ENCODE measurements at regions not wholly inside any gene's neighbourhood (a gene's known extent, or its start where the extent isn't known, plus 50 kb on each side); places are given as distances from the start of the nearest gene placed in this dataset.

DNA sequence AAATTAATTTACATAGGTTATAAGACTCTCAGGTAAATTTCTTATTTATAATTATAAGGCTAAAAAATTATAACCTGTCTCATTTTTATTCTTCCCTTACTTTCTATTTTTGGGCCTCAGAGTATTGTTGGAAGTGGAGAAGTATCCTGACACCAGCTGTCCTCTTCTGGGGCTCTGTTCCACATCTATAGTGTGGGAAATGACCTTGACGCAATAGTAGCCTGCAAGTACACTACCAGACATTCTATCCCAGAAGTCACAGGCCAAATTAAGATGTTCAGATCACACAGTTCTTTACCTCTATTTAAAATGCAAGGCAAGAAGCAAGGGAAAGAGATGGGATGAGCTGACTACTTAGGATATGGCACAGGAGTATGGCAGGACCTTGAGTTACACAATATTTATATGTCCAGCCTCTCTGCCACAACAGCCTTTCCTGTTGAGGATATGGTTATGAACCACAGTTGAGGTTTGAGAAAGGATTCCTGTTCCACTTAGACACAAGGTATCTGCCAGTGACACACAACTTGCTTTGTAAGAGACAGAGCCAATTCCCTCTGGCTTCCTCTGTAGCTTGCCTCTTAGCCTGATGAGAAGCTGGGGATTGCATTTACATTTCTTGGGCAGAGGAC is 158.0 kb upstream of the IL12A start:
- intact Hi-C loops (cut with micrococcal nuclease) = no loop called here

DNA sequence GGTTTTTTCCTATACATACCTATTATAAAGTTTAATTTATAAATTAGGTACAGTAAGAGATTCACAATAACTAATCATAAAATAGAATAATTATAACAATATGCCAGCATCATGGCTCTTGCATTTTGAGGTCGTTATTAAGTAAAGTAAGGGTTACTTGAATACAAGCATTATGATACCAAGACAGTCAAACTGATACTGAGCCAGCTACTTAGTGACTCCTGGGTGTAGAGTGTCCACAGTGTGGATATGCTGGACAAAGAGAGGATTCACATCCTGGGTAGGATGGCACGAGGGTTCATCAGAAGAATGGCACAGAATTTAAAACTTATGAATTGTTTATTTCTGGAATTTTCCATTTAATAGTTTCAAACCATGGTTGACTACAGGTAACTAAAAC is 157.2 kb upstream of the IL12A start:
- intact Hi-C loops (cut with micrococcal nuclease) = no loop called here

DNA sequence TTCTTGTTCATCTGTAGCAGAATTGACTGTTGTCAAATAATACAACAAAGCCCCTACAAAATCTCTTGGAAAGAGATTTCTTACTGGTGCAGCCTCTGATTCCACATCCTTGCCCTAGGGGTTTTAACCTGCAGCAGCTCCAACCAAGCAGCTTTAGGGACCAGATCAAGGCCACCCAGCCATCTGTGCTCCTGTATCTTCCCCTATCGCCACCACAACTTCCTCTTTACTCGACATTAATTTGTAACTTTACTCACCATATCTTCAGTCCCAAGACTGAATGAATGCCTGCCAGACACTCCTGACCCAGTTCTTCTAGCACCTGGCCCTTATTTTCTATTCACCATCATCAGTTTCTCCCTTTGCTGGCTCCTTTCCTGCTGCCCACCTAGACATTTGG is 156.6 kb upstream of the IL12A start:
- intact Hi-C loops (cut with micrococcal nuclease) = no loop called here

- intact Hi-C loops (cut with micrococcal nuclease) = no loop called here
Measured at GRCh38 chr3:159835126-159835525, 153.5 kb upstream of the IL12A start.

DNA sequence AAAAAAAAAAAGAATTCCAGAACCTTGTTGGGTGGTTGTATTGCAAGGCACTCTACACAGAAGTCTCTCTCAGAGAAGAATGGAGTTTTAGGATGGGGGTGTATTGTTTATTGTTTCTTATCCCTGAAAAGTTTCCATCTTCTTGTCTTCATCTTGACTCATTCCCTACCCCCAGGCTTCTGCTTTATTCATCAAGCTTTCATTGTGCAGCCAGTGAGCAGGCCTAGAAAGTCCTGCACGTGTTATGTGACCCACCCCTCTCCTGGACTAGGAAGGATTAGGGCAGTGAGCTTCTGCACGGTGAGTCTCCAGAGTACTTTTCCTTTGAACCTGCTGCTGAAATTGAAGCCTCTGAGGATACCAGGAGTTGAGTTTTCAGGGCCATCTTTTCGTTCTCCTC is 150.9 kb upstream of the IL12A start:
- intact Hi-C loops (cut with micrococcal nuclease) = no loop called here

GRCh38 chr3:159838938-159839337 is 149.7 kb upstream of the IL12A start:
- intact Hi-C loops (cut with micrococcal nuclease) = no loop called here

DNA sequence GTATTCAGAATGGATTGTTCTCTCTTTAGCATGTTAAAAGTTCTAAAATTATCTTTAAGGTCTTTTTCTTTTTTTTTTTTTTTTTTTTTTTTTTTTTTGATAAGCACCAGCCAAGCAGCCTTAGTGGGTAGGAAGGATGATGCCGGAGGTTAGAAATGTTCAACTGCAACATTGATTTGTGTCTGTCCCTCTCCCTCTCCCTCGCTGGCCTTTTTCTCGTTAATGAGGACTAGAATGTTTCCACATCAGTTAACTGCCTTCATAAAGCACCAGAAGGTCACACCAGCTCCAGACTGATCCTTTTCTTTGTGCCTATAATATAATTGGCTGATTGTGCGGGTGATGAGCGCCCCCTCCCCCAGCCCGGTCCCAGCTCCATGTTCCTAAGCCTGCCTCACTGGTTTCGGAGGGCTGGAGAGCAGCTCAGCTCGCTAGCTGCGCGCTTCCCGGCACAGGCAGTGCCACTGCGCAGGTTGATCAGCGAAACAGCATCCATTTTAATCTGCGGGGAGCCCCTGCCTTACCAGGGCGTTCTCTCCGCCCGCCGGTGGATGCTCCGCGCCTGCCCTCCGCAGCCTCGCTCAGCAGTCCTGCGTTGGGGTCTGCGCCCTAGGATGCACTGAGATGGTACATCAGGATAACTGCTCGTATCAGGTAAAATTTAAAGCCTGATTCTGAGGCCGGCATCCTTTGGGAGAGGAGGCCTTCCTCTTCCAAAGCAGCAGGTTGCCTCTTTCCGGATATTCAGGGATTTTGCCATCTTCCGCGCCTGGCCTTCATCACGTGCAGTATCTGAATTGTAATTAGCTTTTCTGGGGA is 148.9 kb upstream of the IL12A start, which contains the start of gene SCHIP1:
Gene SCHIP1 (plus strand): TSS at position 301 of the 819 bp plus-strand sequence.
- intact Hi-C loops (cut with micrococcal nuclease) = no loop called here

DNA sequence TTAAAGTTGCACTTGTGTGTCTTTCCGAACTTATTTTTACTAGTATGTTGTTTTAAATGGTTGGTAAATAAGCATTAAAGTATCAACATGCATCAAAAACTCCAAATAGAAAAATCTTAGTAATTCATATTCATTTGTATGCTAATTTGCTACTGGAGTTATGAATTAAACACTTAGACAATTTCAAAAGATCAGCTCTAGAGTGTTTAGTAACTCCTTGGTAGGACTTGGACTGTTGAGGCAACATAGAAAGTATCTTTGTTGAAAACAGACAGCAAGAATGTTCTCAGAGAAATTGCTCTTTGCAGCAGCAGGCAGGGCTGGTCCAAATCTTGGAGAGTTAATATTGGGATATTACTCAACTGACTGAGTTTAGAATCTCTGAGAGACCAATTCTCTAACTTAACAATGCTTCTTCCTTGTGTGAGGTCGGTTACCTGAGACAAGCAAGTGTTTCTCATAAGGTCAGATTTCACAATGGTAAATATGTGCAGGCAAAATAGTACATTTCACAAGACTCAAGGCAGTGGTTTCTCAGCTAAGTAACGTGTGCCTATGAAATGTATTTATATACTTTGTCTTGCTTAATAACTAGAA is 147.8 kb upstream of the IL12A start:
- intact Hi-C loops (cut with micrococcal nuclease) = no loop called here

DNA sequence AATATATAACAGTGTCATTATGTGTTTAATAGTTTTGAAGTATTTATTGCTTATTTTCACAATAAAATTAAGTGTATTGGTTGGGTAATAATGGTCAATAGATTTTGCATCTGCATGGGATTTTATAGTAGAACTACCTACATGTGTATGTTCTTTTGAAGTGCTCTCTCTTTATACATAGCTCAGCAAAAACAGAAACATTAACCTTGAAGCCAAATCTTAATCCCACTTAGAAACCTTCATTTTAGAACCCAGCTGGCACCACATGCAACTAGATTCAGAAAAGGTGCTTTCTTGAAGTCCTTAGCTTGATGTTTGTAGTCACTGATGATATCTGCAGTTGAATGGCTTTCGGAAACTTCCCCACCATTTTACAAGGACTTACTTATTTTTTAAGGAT is 146.9 kb upstream of the IL12A start:
- intact Hi-C loops (cut with micrococcal nuclease) = no loop called here

- intact Hi-C loops (cut with micrococcal nuclease) = no loop called here
Measured at GRCh38 chr3:159843840-159844730, 144.6 kb upstream of the IL12A start.

DNA sequence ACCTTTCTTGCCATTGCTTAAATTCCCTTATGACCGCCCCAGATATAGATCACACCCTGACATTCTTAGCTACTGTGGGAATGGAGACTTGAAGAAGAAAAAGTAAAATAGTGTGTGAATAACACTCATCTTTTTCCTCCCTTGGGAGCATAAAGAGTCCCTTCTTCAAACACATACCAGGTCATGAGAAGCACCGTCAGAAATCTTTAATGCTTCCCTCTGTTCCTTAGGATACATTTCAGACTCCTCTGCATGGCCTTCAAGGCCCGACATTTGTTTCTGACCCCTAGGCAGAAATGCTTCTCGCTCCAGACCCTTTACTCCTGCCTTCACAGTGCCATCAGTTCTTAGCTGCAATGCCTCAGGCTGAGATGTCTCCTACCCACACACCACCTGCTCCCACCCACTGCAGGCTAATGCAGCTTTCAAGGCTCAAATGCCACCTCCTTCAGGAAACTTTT is 143.8 kb upstream of the IL12A start:
- intact Hi-C loops (cut with micrococcal nuclease) = no loop called here

DNA sequence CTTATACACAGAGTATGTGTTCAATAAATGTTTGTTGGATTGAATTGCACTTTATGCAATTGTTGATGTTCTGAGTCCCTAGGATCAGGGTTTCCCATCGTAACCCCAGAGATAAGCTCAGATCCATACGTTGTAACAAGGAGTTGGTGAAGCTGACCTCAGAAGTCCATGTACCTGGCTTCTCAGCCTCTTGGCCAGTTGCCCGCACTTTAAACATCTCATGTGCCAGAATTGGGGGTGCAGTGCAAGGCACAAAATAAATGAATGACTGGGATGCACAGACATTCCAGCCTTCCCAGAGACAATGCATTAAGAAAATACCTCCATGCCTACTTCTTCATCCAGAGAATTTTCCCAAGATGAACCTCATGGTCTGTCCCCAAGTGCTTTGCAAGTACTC is 142.9 kb upstream of the IL12A start:
- intact Hi-C loops (cut with micrococcal nuclease) = no loop called here

GRCh38 chr3:159846255-159846654 is 142.4 kb upstream of the IL12A start:
- intact Hi-C loops (cut with micrococcal nuclease) = no loop called here

DNA sequence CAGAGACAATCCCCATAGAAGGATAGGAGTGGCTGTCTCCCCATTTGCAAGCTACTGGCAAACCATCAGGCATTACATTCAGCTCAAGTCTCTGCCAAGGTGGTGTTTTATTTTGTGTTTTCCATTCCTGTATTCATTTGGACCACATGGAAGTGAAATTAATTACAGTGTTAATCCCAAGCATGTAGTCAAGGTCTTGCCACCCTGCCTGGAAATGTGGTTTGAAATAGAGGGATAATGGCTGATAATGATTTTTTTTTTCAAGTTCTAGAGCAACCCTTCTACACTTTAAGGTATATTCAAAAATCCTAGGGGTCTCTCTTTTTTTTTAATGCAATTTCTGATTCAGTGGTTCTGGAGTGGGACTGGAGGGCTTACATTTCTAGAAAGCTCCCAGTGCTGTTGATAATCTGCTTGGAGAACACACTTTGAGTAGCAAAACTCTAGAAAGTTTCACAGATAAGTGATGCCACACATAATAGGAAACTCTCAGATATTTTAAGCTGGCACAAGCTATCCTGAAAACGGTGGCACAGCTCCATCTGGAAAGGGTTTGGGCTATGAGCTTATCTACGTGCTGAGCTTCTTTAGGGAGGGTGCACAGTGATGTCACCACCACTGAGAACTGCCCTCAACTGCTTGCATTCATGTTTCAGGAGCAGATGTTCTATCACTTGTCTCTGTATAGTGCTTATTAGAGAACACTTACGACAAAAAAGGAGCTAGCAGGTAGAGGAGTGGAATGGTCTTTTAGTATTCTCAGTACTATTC is 140.1 kb upstream of the IL12A start:
- intact Hi-C loops (cut with micrococcal nuclease) = no loop called here

DNA sequence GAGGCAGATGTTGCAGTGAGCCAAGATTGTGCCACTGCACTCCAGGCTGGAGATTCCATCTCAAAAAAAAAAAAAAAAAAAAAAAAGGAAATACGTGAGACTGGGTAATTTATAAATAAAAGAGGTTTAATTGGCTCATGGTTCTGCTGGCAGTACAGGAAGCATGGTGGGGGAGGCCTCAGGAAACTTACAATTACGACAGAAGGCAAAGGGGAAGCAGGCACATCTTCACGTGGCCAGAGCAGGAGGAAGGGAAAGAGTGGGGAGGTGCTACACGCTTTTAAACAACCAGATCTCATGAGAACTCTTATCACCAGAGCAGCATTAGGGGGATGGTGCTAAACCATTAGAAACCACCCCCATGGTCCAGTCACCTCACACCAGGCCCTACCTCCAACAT is 138.2 kb upstream of the IL12A start:
- intact Hi-C loops (cut with micrococcal nuclease) = no loop called here

GRCh38 chr3:159852266-159852665 is 136.4 kb upstream of the IL12A start:
- intact Hi-C loops (cut with micrococcal nuclease) = no loop called here

- intact Hi-C loops (cut with micrococcal nuclease) = no loop called here
Measured at GRCh38 chr3:159852821-159853505, 135.7 kb upstream of the IL12A start.

GRCh38 chr3:159853506-159853864 is 135.2 kb upstream of the IL12A start:
- intact Hi-C loops (cut with micrococcal nuclease) = no loop called here

DNA sequence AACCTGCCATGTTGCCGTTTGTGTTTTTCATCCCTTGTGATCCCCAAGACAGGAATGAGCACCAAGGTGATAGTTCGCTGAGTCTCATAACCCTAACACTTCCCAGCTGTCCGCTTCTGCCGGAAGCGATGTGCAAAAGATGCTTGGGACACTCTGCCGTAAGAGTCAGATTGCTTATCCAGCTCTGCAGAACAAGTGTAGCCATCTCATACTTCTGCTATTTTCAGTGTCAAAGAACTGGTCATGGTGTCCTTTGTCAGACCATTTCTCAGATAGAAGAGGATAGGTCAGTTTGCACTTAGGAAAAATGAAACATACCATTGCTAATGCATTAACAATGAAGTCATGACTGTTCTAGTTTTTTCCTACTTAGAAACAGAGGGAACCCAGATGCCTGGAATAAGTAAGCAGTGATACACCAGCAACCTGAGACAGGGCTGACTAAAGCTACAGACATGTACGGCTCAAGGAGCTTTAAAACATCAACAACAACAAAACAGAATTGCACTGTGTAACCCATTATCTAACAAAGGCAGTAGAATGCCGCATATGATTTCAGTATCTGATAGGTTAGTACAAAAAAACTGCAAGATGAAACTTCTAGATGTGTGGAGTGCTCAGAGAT is 134.0 kb upstream of the IL12A start:
- intact Hi-C loops (cut with micrococcal nuclease) = no loop called here
